ENCODE measurements at regions not wholly inside any gene's neighbourhood (a gene's known extent, or its start where the extent isn't known, plus 50 kb on each side); places are given as distances from the start of the nearest gene placed in this dataset.

- DNase-seq (ENCODE audit: low spot score) = no peak
Observed at GRCh38 chr14:26395726-26396125, 202.1 kb downstream of the NOVA1 start.

GRCh38 chr14:26394150-26394810, 203.6 kb downstream of the NOVA1 start:
- DNase-seq (ENCODE audit: low spot score) = no peak

GRCh38 chr14:26392498-26392897, 205.3 kb downstream of the NOVA1 start:
- no peak for DNase-seq (ENCODE audit: low spot score)

- DNase-seq (ENCODE audit: low spot score) = no peak
Observed at GRCh38 chr14:26389646-26390508, 208.0 kb downstream of the NOVA1 start.

- DNase-seq (ENCODE audit: low spot score) = no peak
Observed at GRCh38 chr14:26385310-26385709, 212.5 kb downstream of the NOVA1 start.

GRCh38 chr14:26382901-26383685, 214.7 kb downstream of the NOVA1 start:
- DNase-seq (ENCODE audit: low spot score) = no peak

- no peak for DNase-seq (ENCODE audit: low spot score)
Observed at GRCh38 chr14:26381405-26381804, 216.4 kb downstream of the NOVA1 start.

- no peak for DNase-seq (ENCODE audit: low spot score)
Observed at GRCh38 chr14:26380637-26381036, 217.2 kb downstream of the NOVA1 start.

GRCh38 chr14:26379951-26380350, 217.9 kb downstream of the NOVA1 start:
- no peak for DNase-seq (ENCODE audit: low spot score)

- no peak for DNase-seq (ENCODE audit: low spot score)
Observed at GRCh38 chr14:26377150-26377549, 220.7 kb downstream of the NOVA1 start.

GRCh38 chr14:26370115-26370514, 227.7 kb downstream of the NOVA1 start:
- DNase-seq (ENCODE audit: low spot score) = no peak

GRCh38 chr14:26363689-26364088, 234.1 kb downstream of the NOVA1 start:
- no peak for DNase-seq (ENCODE audit: low spot score)

GRCh38 chr14:26344596-26344995, 253.2 kb downstream of the NOVA1 start:
- no peak for DNase-seq (ENCODE audit: low spot score)

- no peak for DNase-seq (ENCODE audit: low spot score)
Observed at GRCh38 chr14:26339381-26339780, 258.5 kb downstream of the NOVA1 start.

GRCh38 chr14:26338231-26338630, 259.6 kb downstream of the NOVA1 start:
- DNase-seq (ENCODE audit: low spot score) = no peak

GRCh38 chr14:26334288-26334687, 263.5 kb downstream of the NOVA1 start:
- no peak for DNase-seq (ENCODE audit: low spot score)

GRCh38 chr14:26332966-26333365, 264.9 kb downstream of the NOVA1 start:
- DNase-seq (ENCODE audit: low spot score) = no peak

GRCh38 chr14:26330982-26331381, 266.9 kb downstream of the NOVA1 start:
- DNase-seq (ENCODE audit: low spot score) = no peak

GRCh38 chr14:26328791-26329190, 269.0 kb downstream of the NOVA1 start:
- DNase-seq (ENCODE audit: low spot score) = no peak

- DNase-seq (ENCODE audit: low spot score) = no peak
Observed at GRCh38 chr14:26323869-26324268, 274.0 kb downstream of the NOVA1 start.

- no peak for DNase-seq (ENCODE audit: low spot score)
Observed at GRCh38 chr14:26320886-26321285, 276.9 kb downstream of the NOVA1 start.

GRCh38 chr14:26319139-26319864, 278.5 kb downstream of the NOVA1 start:
- DNase-seq (ENCODE audit: low spot score) = no peak

Data from A172 (cell line).